Karpas-422 (cell line): ENCODE measurements at regions not wholly inside any gene's neighbourhood (a gene's known extent, or its start where the extent isn't known, plus 50 kb on each side); places are given as distances from the start of the nearest gene placed in this dataset.

ENCODE experiments used
- DNase-seq: peaks from one replicate; pipeline ENCODE4 v3.0.0-alpha.2; 2015
- H2AFZ ChIP-seq: fragments of 200-600 bp; sonication (generic); 2 replicates; pipeline ENCODE4 v1.6.1; 2014; ENCODE audit warnings: antibody characterized with exemption, low read length, mixed read lengths
- H3K27ac ChIP-seq: fragments of 200-600 bp; sonication (generic); 2 replicates; pipeline ENCODE4 v1.5.1; 2014; ENCODE audit warnings: mild to moderate bottlenecking, low read length, moderate library complexity
- H3K27me3 ChIP-seq: fragments of 200-600 bp; sonication (generic); 2 replicates; pipeline ENCODE4 v1.6.1; 2014; ENCODE audit warnings: low read length, mixed read lengths
- H3K36me3 ChIP-seq: fragments of 200-600 bp; sonication (generic); 2 replicates; pipeline ENCODE4 v1.6.1; 2014; ENCODE audit warnings: low read length, mixed read lengths; ENCODE audit not compliant: insufficient read depth
- H3K4me1 ChIP-seq: fragments of 200-600 bp; sonication (generic); 2 replicates; pipeline ENCODE4 v1.6.1; 2014; ENCODE audit warnings: mild to moderate bottlenecking, low read length, mixed read lengths
- H3K4me2 ChIP-seq: fragments of 200-600 bp; sonication (generic); 2 replicates; pipeline ENCODE4 v1.6.1; 2014; ENCODE audit warnings: low read length, low read depth, mild to moderate bottlenecking; ENCODE audit not compliant: poor library complexity, severe bottlenecking
- H3K4me3 ChIP-seq: fragments of 200-600 bp; sonication (generic); 2 replicates; pipeline ENCODE4 v1.5.1; 2014; ENCODE audit warnings: mild to moderate bottlenecking, antibody characterized with exemption, low read length, mixed read lengths
- H3K79me2 ChIP-seq: fragments of 200-600 bp; sonication (generic); 2 replicates; pipeline ENCODE4 v1.6.1; 2014; ENCODE audit warnings: mild to moderate bottlenecking, low read length, mixed read lengths
- H3K9ac ChIP-seq: fragments of 200-600 bp; sonication (generic); 2 replicates; pipeline ENCODE4 v1.6.0; 2014; ENCODE audit warnings: low read length
- H3K9me2 ChIP-seq: fragments of 200-600 bp; sonication (generic), shearing (Covaris generic); replicated peaks from 2 replicates; pipeline ENCODE4 v1.6.0; 2014; ENCODE audit warnings: mild to moderate bottlenecking, low read length, moderate library complexity; ENCODE audit not compliant: insufficient read depth
- H3K9me3 ChIP-seq: fragments of 300-700, 200-600 bp; sonication (generic); 2 replicates; pipeline ENCODE4 v1.6.1; 2014; ENCODE audit warnings: low read length, mixed read lengths
- H4K20me1 ChIP-seq: fragments of 200-600 bp; sonication (generic); 2 replicates; pipeline ENCODE4 v1.6.1; 2014; ENCODE audit warnings: mild to moderate bottlenecking, antibody characterized with exemption, low read length, low read depth; ENCODE audit not compliant: insufficient read depth

GRCh38 chr10:36692759-36693158 is 432.6 kb upstream of the ANKRD30A start:
- Histone ChIP-seq H3K36me3 (no peaks in the 10 kb centered on the region), H3K4me1 (no peaks in the 10 kb centered on the region), H3K4me2 (no peak overlapping the region), H3K79me2 (no peaks in the 10 kb centered on the region), H3K27me3 (no peaks in the 10 kb centered on the region), H3K9me3 (no peaks in the 10 kb centered on the region), H3K9me2 (no peaks in the 10 kb centered on the region), H3K27ac (no peak overlapping the region), H3K4me3 (no peak overlapping the region), H2AFZ (no peak overlapping the region), H3K9ac (no peak overlapping the region), H4K20me1 (no peaks in the 10 kb centered on the region)
- DNase-seq = no peak

- Histone ChIP-seq H3K36me3 (no peaks in the 10 kb centered on the region), H3K9ac (no peak overlapping the region), H3K9me3 (no peaks in the 10 kb centered on the region; the same call in 1 of the 2 replicates), H3K27me3 (no peaks in the 10 kb centered on the region), H3K4me1 (no peaks in the 10 kb centered on the region), H2AFZ (no peak overlapping the region), H3K4me2 (no peak overlapping the region), H3K9me2 (no peaks in the 10 kb centered on the region), H3K27ac (no peak overlapping the region), H3K4me3 (no peak overlapping the region), H3K79me2 (no peaks in the 10 kb centered on the region), H4K20me1 (no peaks in the 10 kb centered on the region)
- DNase-seq = no peak
Measured at GRCh38 chr10:36688717-36689116, 436.7 kb upstream of the ANKRD30A start.

- Histone ChIP-seq H3K36me3 (no peaks in the 10 kb centered on the region), H3K9ac (no peak overlapping the region), H3K4me3 (no peak overlapping the region), H3K27me3 (no peaks in the 10 kb centered on the region), H3K4me1 (no peaks in the 10 kb centered on the region), H4K20me1 (no peaks in the 10 kb centered on the region), H2AFZ (no peak overlapping the region), H3K9me2 (no peaks in the 10 kb centered on the region), H3K4me2 (no peak overlapping the region), H3K9me3 (no peaks in the 10 kb centered on the region; the same call in 1 of the 2 replicates), H3K79me2 (no peaks in the 10 kb centered on the region), H3K27ac (no peak overlapping the region)
- no peak for DNase-seq
Measured at GRCh38 chr10:36683421-36683820, 442.0 kb upstream of the ANKRD30A start.

DNA sequence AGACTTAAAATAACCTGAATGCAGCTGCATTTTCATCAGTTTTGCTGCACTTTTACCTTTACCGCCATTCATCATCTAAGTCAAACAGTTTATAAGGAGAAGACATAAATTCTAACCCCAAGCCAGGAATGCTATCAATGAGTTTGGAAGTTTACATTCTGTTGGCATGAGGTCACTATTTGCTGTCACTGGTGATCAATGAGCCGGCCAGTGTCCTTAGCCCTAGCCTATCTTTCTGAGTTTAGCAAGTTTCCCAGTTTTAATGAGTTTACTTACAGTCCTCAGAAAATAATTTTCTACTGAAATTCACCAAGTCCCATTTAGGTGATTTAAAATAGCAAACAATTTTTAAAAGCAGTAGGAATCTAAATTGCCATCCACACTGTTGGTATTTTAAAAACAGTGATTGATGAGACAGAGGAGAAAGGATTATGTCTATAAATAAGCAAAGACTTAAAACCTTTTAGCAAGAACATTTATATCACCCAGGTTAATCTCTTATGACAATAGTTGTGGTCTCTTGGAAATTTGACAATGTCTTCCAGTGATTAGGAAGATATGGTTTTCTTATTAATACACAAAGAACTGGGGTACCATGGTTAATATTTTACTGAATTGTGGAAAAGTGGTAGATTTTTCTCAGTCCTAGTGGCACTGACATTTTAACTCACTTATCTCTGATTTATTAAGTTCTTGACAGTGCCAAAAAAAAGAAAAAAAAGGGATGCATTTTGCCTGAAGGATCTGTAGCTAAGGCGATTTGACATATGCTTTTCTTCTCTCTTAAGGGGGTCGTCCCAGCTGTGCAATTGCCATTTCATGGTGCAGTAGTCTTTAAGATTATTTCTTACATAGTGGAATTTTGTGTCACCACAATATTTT is 443.4 kb upstream of the ANKRD30A start:
- Histone ChIP-seq H3K9me3 (no peaks in the 10 kb centered on the region; the same call in 1 of the 2 replicates), H2AFZ (no peak overlapping the region), H3K79me2 (no peaks in the 10 kb centered on the region), H3K9me2 (no peaks in the 10 kb centered on the region), H3K36me3 (no peaks in the 10 kb centered on the region), H3K27ac (no peak overlapping the region), H3K4me1 (peaks cover under 1% of the 10 kb centered on the region), H3K9ac (no peak overlapping the region), H3K4me2 (no peak overlapping the region), H3K4me3 (no peak overlapping the region), H4K20me1 (no peaks in the 10 kb centered on the region), H3K27me3 (no peaks in the 10 kb centered on the region)
- no peak for DNase-seq

DNA sequence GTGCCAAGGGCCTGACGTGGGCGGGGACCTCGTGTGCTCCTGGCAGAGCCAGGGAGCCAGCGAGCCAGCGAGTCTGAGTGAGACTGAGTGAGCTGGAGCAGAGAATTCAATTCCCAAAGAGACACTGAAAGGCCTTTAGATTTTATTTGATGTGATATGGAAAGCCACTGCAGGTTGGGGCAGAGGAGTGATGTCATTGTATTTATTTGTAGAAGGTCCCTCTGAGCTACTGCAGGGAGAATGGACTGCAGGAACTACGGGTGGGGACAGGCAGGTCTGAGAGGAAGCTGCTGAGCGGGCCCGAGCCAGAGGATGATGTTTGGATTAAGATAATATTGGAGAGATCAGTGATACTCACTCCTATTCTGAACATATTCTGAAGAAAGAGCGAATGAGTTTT is 445.8 kb upstream of the ANKRD30A start:
- H3K9ac ChIP-seq = no peak overlapping the region
- no peaks in the 10 kb centered on the region for H3K79me2 ChIP-seq
- no peak overlapping the region for H3K4me3 ChIP-seq
- no peak overlapping the region for H3K27ac ChIP-seq
- no peak overlapping the region for H2AFZ ChIP-seq
- H3K27me3 ChIP-seq = no peaks in the 10 kb centered on the region
- DNase-seq = no peak
- H3K9me2 ChIP-seq = no peaks in the 10 kb centered on the region
- no peak overlapping the region for H3K4me2 ChIP-seq
- H3K36me3 ChIP-seq = no peaks in the 10 kb centered on the region
- H3K9me3 ChIP-seq = no peaks in the 10 kb centered on the region
- peaks cover 10% of the 10 kb centered on the region for H3K4me1 ChIP-seq
- H4K20me1 ChIP-seq = no peaks in the 10 kb centered on the region

DNA sequence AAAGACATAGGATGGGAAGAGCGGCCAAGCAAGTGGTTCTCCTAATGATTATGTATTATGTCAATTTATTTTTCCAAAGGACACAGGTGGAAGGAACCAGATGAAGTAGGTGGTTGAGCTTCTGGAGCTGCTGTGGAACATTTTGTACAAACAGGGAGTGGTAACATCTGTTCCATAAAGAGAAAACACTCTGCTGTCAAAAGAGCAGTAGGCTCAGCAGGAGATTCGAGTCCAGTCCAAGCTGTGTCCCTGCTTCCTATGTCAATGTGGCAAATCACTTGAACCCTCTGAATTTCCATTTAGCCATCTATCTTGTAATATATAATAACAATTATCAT is 448.0 kb upstream of the ANKRD30A start:
- no peaks in the 10 kb centered on the region for H3K9me2 ChIP-seq
- no peak overlapping the region for H2AFZ ChIP-seq
- no peak overlapping the region for H3K4me2 ChIP-seq
- no peak overlapping the region for H3K27ac ChIP-seq
- no peaks in the 10 kb centered on the region for H3K36me3 ChIP-seq
- H3K79me2 ChIP-seq = no peaks in the 10 kb centered on the region
- H3K9me3 ChIP-seq = no peaks in the 10 kb centered on the region
- no peak for DNase-seq
- peaks cover 10% of the 10 kb centered on the region for H3K4me1 ChIP-seq
- H3K27me3 ChIP-seq = no peaks in the 10 kb centered on the region
- no peaks in the 10 kb centered on the region for H4K20me1 ChIP-seq
- H3K4me3 ChIP-seq = no peak overlapping the region
- H3K9ac ChIP-seq = no peak overlapping the region

DNA sequence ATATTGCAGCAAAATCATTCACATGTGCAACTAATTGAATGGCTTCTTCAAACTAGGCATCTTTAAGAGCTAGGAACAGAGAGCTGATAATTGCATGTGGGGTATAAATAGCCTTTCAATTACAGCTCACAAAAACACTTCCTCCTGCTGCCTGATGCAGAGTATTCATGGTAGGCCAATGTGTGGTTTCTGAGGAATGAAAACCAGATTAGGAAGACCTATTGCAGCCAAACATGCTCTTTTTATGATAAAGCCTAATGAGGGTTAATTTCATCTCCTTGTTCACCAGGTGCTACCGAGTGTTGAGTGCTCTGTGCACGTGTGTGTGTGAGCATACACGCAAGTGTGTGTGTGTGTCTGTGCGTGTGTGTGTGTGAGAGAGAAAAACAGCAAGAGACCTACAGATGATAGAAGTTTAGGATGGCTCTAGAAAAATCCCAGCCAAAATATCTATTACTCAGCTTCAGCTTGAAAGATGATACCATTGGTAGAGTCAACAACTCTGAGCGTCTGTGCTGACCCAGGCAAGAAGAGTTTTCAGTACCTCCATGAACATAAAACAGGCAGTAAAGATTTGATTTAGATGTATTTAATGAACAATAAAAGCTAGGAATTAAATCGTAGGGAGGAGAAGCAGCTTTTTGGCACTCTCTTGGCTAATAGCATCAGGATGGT is 448.5 kb upstream of the ANKRD30A start:
- no peaks in the 10 kb centered on the region for H3K79me2 ChIP-seq
- H3K4me1 ChIP-seq = peaks cover 10% of the 10 kb centered on the region
- H3K9ac ChIP-seq = no peak overlapping the region
- peak; percentile 51 for DNase-seq
- H2AFZ ChIP-seq = no peak overlapping the region
- H3K36me3 ChIP-seq = no peaks in the 10 kb centered on the region
- H4K20me1 ChIP-seq = no peaks in the 10 kb centered on the region
- no peaks in the 10 kb centered on the region for H3K27me3 ChIP-seq
- H3K4me3 ChIP-seq = no peak overlapping the region
- H3K4me2 ChIP-seq = no peak overlapping the region
- no peak overlapping the region for H3K27ac ChIP-seq
- H3K9me2 ChIP-seq = no peaks in the 10 kb centered on the region
- no peaks in the 10 kb centered on the region for H3K9me3 ChIP-seq

- Histone ChIP-seq H3K27ac (no peak overlapping the region), H4K20me1 (no peaks in the 10 kb centered on the region), H2AFZ (no peak overlapping the region), H3K9me3 (no peaks in the 10 kb centered on the region), H3K4me2 (no peak overlapping the region), H3K79me2 (no peaks in the 10 kb centered on the region), H3K27me3 (no peaks in the 10 kb centered on the region), H3K4me1 (peaks cover 10% of the 10 kb centered on the region), H3K36me3 (no peaks in the 10 kb centered on the region), H3K4me3 (no peak overlapping the region), H3K9ac (no peak overlapping the region), H3K9me2 (no peaks in the 10 kb centered on the region)
- DNase-seq = no peak
Measured at GRCh38 chr10:36676321-36676720, 449.1 kb upstream of the ANKRD30A start.
